ENCODE measurements at regions not wholly inside any gene's neighbourhood (a gene's known extent, or its start where the extent isn't known, plus 50 kb on each side); places are given as distances from the start of the nearest gene placed in this dataset.
A peak's percentile ranks its signal among the peaks of the same experiment; 100 is the strongest.

- no peak overlapping the region for H3K27ac ChIP-seq
- H3K9me3 ChIP-seq (replicated peaks in 1 of 3) = no peaks in the 10 kb centered on the region
- no peaks in the 10 kb centered on the region for H3K36me3 ChIP-seq (replicated peaks in 1 of 2)
- H3K4me3 ChIP-seq = no peak overlapping the region
- H3K4me1 ChIP-seq (replicated peaks in 1 of 2) = no peaks in the 10 kb centered on the region
- no peak for DNase-seq
- WGBS, 4 donors = 67 to 77% (median 69%) methylated on average over 4 of the region's 4 CpGs
- TF ChIP-seq, protein P1, sequence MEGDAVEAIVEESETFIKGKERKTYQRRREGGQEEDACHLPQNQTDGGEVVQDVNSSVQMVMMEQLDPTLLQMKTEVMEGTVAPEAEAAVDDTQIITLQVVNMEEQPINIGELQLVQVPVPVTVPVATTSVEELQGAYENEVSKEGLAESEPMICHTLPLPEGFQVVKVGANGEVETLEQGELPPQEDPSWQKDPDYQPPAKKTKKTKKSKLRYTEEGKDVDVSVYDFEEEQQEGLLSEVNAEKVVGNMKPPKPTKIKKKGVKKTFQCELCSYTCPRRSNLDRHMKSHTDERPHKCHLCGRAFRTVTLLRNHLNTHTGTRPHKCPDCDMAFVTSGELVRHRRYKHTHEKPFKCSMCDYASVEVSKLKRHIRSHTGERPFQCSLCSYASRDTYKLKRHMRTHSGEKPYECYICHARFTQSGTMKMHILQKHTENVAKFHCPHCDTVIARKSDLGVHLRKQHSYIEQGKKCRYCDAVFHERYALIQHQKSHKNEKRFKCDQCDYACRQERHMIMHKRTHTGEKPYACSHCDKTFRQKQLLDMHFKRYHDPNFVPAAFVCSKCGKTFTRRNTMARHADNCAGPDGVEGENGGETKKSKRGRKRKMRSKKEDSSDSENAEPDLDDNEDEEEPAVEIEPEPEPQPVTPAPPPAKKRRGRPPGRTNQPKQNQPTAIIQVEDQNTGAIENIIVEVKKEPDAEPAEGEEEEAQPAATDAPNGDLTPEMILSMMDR (IDR thresholded peaks at IDR 0.05) = no peak
- TF ChIP-seq POLR2A (IDR thresholded peaks at IDR 0.05) = no peak
- no peaks in the 10 kb centered on the region for H3K27me3 ChIP-seq
- intact Hi-C loops (cut with DNase I) = no loop called here
Observed at GRCh38 chr18:64219517-64219916, 70.6 kb upstream of the LINC00305 start.

- Histone ChIP-seq H3K4me1 (replicated peaks in 1 of 2) (no peaks in the 10 kb centered on the region), H3K27me3 (no peaks in the 10 kb centered on the region), H3K4me3 (no peak overlapping the region), H3K27ac (no peak overlapping the region), H3K9me3 (replicated peaks in 1 of 3) (no peaks in the 10 kb centered on the region), H3K36me3 (replicated peaks in 1 of 2) (no peaks in the 10 kb centered on the region)
- whole genome bisulfite sequencing, 4 donors = 72 to 79% (median 75%) methylated on average over 5 of the region's 5 CpGs
- intact Hi-C loops (cut with DNase I) = no loop called here
- DNase-seq = no peak
- no peak for TF ChIP-seq POLR2A (IDR thresholded peaks at IDR 0.05)
- TF ChIP-seq, protein P1 (IDR thresholded peaks at IDR 0.05) = no peak
Observed at GRCh38 chr18:64210401-64210949, 61.6 kb upstream of the LINC00305 start.

DNA sequence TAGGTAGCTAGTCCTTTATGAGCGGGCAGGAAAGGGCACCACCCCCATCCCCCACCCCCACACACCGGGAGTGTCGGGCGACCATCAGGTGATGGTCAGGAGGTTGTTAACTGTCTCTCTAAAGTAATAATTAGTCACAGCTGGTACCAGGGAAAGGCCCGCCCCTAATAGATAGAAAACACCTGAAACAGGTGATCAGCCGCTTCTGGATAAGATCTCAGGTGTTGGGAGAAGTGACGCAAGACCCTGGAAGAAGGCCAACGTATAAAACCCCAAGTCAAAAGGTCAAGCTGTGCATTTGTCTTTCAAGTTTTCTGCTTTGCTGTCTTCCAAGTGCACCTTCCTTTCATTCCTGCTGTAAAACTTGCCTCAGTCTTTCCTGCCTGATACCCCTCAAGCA lies 59.6 kb upstream of the LINC00305 start:
- TF ChIP-seq POLR2A (IDR thresholded peaks at IDR 0.05) = no peak
- TF ChIP-seq, protein P1 (IDR thresholded peaks at IDR 0.05) = no peak
- Histone ChIP-seq H3K9me3 (replicated peaks in 1 of 3) (no peaks in the 10 kb centered on the region), H3K4me1 (replicated peaks in 1 of 2) (no peaks in the 10 kb centered on the region), H3K36me3 (replicated peaks in 1 of 2) (no peaks in the 10 kb centered on the region), H3K4me3 (no peak overlapping the region), H3K27ac (no peak overlapping the region), H3K27me3 (no peaks in the 10 kb centered on the region)
- DNase-seq = no peak
- 75 to 88% (median 87%) methylated on average over 5 to 8 of the region's 8 CpGs for WGBS, 4 donors
- intact Hi-C loops (cut with DNase I) = no loop called here

DNA sequence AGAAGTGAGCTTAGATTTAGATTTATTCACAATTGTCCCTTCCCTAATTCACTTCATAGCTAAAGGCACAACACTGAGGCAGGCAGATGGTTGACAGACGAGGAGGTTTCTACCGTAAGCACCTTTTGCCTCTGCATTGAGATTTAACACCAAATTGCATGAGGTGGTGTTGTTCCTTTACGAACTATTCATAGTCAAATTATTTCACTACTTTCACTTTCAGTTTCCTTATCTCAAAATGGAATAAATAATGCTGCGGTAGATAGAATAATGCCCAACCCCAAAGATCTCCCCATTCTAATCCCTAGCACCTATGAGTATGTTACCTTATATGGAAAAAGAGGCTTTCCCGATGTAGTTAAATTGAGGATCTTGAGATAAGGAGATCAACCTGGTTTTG lies 58.9 kb upstream of the LINC00305 start:
- Histone ChIP-seq H3K4me3 (peak overlapping the region in 1 of 4 donors; percentile 23), H3K27me3 (no peaks in the 10 kb centered on the region), H3K36me3 (replicated peaks in 1 of 2) (no peaks in the 10 kb centered on the region), H3K4me1 (replicated peaks in 1 of 2) (no peaks in the 10 kb centered on the region), H3K27ac (no peak overlapping the region), H3K9me3 (replicated peaks in 1 of 3) (no peaks in the 10 kb centered on the region)
- WGBS, 4 donors = 64 to 75% (median 68%) methylated on average over 5 of the region's 5 CpGs
- intact Hi-C loops (cut with DNase I) = no loop called here
- TF ChIP-seq, protein P1 (IDR thresholded peaks at IDR 0.05) = no peak
- TF ChIP-seq POLR2A (IDR thresholded peaks at IDR 0.05) = no peak
- no peak for DNase-seq

All from adrenal gland (tissue), 9 donors.